ENCODE measurements at regions not wholly inside any gene's neighbourhood (a gene's known extent, or its start where the extent isn't known, plus 50 kb on each side); places are given as distances from the start of the nearest gene placed in this dataset.

DNA sequence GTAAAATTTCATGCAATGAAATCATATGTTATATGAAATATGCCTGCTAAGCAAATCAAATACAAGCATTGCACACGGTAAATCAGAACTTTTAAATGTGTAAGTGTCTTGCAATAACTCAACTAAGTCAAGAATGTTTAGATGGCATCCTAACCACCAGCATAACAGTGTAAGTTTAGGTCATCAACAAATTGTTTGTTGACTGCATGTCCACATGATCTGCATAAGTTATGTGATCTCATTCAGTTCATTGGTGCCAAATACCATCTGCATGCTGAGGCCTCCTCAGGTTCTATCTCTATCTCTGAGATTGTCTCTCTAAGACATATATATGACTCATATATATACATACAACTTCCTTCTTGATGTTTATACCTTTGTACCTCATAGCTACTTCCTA is 159.6 kb upstream of the STK32A start:
- TF ChIP-seq, protein P1, sequence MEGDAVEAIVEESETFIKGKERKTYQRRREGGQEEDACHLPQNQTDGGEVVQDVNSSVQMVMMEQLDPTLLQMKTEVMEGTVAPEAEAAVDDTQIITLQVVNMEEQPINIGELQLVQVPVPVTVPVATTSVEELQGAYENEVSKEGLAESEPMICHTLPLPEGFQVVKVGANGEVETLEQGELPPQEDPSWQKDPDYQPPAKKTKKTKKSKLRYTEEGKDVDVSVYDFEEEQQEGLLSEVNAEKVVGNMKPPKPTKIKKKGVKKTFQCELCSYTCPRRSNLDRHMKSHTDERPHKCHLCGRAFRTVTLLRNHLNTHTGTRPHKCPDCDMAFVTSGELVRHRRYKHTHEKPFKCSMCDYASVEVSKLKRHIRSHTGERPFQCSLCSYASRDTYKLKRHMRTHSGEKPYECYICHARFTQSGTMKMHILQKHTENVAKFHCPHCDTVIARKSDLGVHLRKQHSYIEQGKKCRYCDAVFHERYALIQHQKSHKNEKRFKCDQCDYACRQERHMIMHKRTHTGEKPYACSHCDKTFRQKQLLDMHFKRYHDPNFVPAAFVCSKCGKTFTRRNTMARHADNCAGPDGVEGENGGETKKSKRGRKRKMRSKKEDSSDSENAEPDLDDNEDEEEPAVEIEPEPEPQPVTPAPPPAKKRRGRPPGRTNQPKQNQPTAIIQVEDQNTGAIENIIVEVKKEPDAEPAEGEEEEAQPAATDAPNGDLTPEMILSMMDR (IDR thresholded peaks at IDR 0.05), result no peak
- TF ChIP-seq EP300 (IDR thresholded peaks at IDR 0.05) (no peak), HOXB13 (CRISPR knock-in tag; IDR thresholded peaks at IDR 0.05; ENCODE audit: low read depth) (no peak), NR3C1 (IDR thresholded peaks at IDR 0.05) (no peak), POLR2A (IDR thresholded peaks at IDR 0.05; ENCODE audit: low read length) (no peak), ESRRA (IDR thresholded peaks at IDR 0.05; ENCODE audit: borderline replicate concordance, low read length) (no peak)
- TF ChIP-seq, protein P2, sequence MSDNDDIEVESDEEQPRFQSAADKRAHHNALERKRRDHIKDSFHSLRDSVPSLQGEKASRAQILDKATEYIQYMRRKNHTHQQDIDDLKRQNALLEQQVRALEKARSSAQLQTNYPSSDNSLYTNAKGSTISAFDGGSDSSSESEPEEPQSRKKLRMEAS (IDR thresholded peaks at IDR 0.05), result no peak
